WTC11 (cell line): ENCODE measurements at regions not wholly inside any gene's neighbourhood (a gene's known extent, or its start where the extent isn't known, plus 50 kb on each side); places are given as distances from the start of the nearest gene placed in this dataset.

Source experiments
- CREB1 ChIP-seq: sonication (generic); formaldehyde crosslinking; IDR thresholded peaks from 2 replicates; pipeline ENCODE4 v1.8.0; 2023; ENCODE audit warnings: mild to moderate bottlenecking, missing genetic modification reagents
- CTCF ChIP-seq: fragments of 200-600 bp; IDR thresholded peaks from 2 replicates; pipeline ENCODE4 v1.8.0; 2022; ENCODE audit warnings: antibody characterized with exemption
- FOXP1 ChIP-seq: sonication (generic); formaldehyde crosslinking; IDR thresholded peaks from 2 replicates; pipeline ENCODE4 v1.8.0; 2022; ENCODE audit warnings: missing genetic modification reagents, mild to moderate bottlenecking, moderate library complexity, borderline replicate concordance
- NFYB ChIP-seq: sonication (generic); formaldehyde crosslinking; conservative IDR thresholded peaks from 2 replicates; pipeline ENCODE4 v1.8.0; 2022; ENCODE audit warnings: low read depth, missing genetic modification reagents
- PREB ChIP-seq: sonication (generic); formaldehyde crosslinking; IDR thresholded peaks from 2 replicates; pipeline ENCODE4 v1.8.1; 2022; ENCODE audit warnings: mild to moderate bottlenecking, missing genetic modification reagents, moderate library complexity, borderline replicate concordance
- USF2 ChIP-seq: sonication (generic); formaldehyde crosslinking; IDR thresholded peaks from 2 replicates; pipeline ENCODE4 v1.8.1; 2023; ENCODE audit warnings: mild to moderate bottlenecking, missing genetic modification reagents, moderate library complexity
- ZNF121 ChIP-seq: sonication (generic); formaldehyde crosslinking; IDR thresholded peaks from 2 replicates; pipeline ENCODE4 v1.8.0; 2023; ENCODE audit warnings: missing genetic modification reagents

- no peak for TF ChIP-seq FOXP1 (CRISPR knock-in tag)
- TF ChIP-seq NFYB, result no peak
- no peak for TF ChIP-seq CTCF
- no peak for TF ChIP-seq ZNF121
- no peak for TF ChIP-seq USF2
- no peak for TF ChIP-seq CREB1
- TF ChIP-seq PREB (CRISPR knock-in tag), result no peak
These were observed 319.3 kb upstream of the CCL2 start for GRCh38 chr17:33935822-33936221.
